Activated gamma-delta T cell (primary cell): ENCODE measurements at regions not wholly inside any gene's neighbourhood (a gene's known extent, or its start where the extent isn't known, plus 50 kb on each side); places are given as distances from the start of the nearest gene placed in this dataset.

Source experiments
- DNase-seq: peaks from one replicate; lab custom pipeline; 2025; lab: John Stamatoyannopoulos, UW

DNA sequence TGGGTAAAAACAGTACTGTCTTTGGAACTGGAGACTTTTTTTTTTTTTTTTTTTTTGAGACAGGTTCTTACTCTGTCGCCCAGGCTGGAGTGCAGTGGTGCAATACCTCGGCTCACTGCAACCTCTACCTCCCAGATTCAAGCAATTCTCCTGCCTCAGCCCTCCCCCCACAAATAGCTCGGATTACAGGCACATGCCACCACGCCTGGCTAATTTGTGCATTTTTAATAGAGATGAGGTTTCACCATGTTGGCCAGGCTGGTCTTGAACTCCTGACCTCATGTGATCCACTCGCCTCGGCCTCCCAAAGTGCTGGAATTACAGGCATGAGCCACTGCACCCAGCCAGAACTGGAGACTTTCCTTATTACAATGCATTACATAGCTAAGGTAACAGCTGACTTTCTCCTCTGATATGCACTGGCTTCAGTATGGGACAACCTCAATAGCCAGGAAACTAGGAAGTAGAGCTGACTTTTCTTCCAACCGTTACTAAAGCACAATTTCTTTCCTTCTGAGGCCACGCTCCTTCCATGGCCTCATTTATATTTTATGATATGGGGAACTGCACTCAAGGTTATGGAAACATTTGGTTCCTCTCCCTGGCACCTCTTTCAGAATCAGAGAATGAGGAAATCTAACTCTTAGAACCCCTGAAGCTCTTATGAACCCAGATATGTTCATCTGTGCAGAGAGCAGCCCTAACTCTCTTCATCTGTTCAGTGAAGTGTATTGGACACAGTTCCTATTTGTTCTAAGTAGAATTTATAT, 53.5 kb upstream of the FAM9B start:
- no peak for DNase-seq

DNA sequence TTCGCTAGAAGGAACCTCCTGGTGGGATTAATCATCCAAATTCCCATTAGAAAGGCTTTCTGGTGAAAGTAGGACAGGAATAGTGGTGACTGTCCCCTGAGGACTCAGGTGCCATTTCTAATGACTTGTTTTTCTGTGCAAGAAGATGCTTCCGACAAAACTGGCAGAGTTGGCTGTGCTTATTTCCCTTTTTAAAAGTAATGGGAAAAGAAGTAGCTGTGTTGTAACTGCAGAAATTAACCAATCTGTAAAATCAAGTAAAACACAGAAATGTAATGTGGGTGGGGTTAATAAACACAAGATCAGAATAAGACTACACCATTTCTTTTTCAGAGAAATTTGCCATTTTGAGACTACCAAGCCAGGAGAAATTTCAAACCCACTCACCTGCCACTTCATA, 55.0 kb upstream of the FAM9B start:
- no peak for DNase-seq

DNA sequence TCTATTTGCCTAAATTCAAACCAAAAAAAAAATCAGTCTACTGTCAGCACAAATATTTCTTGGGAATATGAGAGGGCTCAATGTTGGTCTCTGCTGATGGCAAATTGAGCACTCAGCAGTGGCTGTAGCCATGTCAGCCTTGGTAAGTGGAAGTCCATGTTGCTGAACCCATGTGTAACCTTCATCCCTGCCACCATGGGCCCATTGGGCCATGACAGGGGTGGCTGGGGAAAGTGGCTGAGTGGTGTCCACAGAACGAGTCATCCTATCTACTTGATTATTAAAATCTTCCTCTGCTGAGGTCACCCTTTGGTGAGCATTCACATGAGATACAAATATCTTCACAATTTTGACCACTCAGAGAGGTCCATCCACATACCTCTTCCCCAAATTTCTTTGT, 56.8 kb upstream of the FAM9B start:
- no peak for DNase-seq

DNA sequence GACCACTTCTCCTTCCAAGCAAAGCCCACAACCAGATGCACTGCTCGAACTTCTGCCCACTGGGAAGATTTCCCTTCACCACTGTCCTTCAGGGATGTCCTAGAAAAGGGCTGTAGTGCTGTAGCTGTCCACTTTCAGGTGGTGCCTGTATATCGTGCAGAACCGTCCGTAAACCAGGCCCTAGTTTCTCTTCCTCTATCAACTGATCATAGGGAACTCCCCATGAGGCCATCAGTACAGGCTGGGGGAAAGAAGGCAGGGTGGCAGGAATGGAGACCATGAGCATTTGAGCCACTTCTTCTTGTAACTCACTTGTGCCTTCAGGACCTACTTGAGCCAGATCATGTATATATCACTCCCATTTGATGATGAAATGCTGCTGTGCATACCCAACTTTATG, 57.3 kb upstream of the FAM9B start:
- no peak for DNase-seq

DNA sequence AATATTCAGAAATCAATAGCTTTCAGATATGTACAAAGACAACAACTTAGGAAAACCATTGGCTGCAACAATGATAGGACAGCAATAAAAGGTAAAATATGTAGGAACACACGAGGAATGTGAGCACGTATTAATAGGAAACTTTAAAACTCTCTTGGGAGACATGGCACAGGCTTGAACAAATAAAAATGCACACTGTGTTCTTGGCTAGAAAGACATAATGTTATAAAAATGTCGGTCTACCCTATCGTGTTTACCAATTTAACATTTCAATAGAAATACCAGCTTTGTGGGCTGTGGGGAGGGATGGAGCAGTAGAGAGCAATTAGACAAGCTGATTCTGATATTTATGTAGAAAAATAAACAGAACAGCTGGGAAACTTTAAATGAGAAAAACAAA, 69.0 kb upstream of the FAM9B start:
- no peak for DNase-seq

DNA sequence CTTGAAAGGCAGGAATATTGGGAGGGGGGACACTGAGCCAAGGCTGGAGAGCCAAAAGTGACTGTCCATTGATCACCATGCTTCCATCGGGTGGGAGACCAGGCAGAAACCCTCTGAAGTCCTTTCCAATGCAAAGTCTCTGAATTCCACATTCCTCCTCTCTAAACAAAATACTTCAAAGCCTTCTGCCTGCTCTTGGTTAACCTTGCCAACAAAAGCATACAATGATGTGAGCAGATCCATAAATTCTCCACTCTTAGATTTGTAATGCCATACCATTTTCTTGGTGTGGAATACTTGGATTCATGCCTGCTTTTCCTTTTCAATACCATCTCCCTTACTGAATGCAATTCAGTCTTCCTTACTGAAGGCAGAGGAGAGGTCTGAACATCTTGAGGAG, 74.1 kb upstream of the FAM9B start:
- DNase-seq, result no peak

DNA sequence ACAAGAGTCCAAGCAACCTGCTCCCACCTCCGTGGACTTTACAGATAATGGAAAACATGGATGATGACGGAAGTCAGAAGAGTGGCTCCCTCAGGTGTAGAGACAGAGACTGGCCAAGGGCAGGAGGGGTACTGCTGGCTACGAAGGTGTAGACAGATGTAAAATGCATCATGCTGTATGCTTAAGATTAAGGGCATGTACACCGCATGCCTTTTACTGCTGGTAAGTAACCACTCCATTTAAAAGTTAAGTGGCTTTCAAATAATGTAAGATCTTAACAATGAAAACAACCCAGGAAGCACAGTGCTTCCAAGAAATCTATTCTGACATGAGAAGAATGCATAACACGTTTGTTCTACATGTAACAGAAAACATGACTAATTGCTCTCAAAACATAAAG, 76.9 kb upstream of the FAM9B start:
- no peak for DNase-seq

DNA sequence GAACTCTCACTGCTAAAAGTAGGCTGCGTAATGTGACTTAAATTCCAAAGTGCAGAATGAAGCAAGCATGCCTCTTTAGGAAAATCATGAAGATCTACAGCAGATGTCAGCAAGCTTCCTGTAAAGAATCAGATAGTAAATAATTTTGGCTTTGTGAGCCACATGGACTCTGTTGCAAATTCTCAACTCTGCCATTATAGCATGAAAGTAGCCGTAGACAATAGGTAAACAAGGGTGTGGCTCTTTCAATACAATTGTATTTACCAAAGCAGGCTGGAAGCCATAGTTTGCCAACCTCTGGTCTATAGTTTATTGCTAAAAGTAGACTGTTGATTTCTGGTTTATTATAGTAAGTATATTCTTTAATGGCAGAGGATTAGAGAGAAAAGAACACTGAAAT, 80.3 kb upstream of the FAM9B start:
- no peak for DNase-seq

DNA sequence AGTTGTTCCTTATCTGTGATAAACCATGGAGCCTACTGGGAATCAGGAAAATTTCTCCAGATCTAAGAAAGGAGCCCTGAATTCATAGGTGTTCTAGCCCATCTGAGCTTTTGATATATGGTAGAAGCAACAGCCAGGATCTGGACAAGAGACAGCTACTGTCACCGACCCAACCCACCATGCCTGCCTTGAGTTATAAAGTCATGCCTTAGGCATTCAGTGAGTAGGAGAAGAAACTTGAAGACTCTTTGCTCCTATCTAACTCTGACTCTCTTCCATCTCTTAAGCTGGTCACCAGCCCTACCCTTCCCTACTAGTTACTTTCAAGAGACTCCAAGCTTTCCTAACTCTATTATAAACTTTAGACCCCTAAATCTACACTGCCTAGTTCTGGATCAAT, 83.9 kb upstream of the FAM9B start:
- DNase-seq, result no peak

DNA sequence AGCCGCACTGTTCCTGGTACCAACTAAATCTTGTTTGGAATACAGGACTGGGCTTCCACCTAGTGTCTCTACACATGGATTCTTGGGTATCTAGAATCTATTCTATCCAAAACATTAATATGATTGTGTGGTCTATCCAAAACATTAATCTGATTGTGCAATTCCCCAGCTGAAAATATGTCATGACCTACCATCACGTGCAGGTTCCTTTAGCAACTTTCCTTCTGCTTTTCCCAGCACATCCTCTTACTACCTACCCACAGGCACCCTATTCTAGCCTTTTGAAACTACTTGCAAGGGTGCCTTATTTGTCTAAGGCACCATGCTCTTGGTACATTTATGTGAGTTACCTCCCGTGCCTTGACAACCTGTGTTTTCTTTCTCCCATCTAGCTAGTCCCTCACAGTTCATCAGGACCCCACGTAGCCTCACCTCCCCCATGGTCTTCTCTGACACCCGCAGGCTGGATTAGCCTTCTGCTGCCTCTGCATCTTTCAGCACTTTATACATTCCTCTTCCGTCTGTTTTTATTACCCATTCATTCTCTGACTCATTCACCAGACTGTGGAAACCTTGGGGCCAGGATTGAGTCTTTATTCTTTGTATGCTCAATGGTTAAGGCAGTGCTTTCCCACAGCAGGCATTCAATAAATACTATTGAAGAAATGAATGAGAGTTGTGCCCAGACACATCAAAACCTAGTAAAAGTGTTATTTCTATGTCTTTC, 88.8 kb upstream of the FAM9B start:
- DNase-seq, result no peak

DNA sequence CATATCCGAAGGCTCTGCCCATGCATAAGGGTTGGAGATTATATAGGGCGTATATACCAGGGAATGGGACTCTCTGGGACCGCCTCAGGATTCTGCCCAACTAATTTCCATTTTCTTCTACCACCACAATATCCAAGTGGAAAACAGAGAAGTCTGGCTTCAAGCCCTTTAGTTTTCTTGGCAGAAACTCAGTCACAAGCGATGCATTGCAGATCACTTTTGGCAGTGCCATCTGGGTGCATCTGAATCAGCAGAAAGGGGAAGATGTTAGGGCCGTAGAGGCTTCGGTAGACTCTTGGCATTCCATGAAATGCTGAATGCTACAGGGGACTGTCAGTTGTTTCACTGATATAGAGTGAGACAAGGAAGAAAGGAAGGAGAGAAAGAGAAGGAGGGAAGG, 94.1 kb upstream of the FAM9B start:
- DNase-seq, result no peak

DNA sequence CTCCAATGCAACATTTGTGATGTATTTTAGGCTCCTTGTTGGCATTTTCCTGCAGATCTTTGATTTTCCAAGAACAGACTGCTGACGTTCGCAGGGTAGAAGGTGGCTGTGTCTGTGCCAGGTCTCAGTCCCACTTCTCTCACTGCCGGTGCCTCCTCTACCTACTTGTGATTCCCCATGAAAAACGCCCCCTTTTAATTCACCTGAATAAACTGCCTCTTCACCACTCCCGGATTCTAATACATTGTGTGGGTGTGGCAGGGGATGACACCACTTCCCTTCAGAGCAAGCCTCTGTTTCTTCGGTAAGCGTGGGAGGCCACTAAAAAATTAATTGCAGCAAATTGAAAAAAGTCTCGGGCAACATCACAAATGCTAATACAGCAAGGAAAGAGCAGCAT, 96.1 kb upstream of the FAM9B start:
- no peak for DNase-seq

DNA sequence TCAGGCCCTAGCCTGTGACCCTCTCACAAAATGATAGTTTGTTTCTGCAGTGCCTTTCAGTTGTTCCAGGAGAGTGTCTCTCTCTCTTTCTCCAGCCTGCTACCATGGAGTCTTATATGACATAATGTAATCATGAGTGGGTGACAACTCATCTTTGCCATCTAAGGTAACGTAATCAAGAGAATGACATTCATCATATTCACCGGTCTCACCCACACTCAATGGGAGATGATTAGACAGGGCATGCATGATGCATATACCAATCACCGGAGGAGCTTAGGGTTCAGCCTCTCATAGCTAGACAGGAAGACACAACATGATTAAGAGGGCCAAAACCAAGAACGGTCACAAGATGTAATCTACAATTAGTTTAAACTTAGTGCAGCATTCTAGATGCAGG, 97.1 kb upstream of the FAM9B start:
- DNase-seq, result no peak

DNA sequence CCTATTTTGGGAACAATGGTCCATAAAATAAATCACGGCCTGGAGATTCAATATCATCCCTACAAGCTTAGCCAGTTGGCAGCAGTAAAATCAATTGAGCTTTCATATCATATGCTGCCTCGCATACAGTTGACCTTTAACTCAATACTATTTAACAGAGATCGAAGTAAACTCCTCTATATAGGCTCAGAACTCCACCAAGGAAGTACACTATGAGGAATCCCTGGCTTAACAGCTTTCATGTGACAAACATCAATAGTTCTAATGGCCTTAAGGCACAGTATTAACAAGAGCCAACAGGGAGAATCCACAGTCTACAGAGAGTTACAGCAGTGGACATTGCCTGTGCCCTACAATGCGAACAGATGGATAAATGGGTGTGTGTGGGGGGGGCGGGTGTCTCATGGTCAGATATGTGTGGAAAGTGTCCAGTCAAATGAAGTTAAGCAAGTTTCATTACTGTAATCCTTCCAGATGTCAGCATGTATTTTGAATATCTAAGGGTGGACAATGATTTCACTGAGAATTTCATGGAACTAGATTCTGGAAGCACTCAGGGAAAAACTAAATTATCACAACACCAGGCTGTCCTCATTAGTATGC, 98.2 kb upstream of the FAM9B start:
- DNase-seq, result no peak

DNA sequence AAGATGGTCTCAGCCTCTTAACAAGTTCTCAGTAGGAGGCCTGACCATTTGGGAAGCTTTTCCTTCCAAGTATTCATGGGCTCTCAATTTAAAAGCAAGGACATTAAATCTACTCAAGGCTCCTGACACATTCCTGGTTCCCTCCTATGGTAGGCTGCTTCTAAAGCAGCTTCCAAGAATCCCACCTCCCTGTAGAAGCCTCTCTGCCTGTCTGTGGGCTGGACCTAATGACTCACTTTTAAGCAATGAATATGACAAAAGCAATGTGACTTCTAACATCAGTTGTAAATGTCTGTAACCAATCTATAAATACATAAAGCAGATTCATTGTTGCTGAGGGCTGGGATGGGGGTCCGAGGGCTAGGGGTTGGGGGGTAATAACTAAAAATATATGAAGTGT, 99.5 kb upstream of the FAM9B start:
- no peak for DNase-seq

DNA sequence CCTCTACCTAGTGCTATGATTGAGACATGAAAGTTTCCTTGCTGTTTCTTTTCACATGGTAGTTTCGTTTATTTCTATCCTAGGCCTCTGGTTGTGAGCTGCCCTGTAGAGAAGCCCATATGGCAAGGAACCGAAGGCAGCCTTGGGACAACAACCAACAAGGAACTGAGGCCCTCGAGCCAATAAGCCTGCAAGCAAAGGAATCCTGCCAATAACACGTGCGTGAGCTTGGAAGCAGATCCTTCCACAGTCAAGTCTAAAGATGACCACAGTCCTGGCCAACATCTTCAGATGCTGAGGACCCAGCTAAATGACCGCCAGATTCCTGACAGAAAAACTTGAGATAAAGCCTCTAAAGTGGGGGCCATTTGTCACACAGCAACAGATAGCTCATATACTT, 100.4 kb upstream of the FAM9B start:
- no peak for DNase-seq

DNA sequence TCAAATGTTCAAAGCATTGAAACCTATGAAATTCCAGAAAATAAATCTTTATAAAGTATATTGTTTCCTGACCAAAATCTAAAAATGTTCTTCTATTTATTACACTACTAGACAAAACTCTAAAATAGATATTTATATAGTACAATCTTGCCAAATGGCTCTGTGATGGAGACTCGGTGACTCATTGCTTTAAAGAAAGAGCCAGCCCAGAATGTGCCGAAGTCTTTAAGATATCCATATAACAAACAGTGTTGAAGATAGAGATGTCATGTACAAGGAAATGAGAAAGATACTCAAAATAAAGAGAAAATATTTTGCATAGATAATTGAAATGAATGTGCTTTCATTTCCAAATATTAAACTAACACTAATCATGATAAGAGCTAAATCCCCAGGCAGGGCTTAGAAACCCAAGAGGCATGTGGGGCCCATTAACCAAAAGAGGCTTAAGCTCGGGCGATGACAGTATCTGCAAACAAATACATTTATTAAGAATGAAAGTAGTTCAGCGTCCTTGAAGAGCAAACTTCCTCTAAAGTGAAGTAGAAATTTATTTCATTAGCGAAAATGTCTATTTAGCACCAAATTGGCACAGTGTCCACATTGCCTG, 102.1 kb upstream of the FAM9B start:
- DNase-seq, result no peak

DNA sequence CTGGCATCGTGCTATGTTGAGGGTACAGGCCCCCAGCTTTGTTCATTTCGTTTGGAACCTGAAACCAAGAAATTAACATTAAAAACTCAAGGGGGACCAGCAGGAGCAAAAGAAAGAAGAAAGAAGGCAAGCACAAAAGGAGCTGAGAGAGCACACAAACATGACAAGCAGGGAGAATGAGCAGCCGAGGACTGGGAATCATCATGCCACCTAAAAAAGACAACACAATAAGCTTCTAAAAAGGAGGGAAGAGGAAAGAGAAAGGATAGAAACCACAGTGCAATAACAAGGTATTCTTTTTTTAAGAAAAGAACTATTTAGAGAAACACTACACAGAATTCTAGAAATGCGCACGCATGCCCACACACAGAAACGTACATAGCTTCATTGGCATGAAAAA, 103.2 kb upstream of the FAM9B start:
- no peak for DNase-seq

DNA sequence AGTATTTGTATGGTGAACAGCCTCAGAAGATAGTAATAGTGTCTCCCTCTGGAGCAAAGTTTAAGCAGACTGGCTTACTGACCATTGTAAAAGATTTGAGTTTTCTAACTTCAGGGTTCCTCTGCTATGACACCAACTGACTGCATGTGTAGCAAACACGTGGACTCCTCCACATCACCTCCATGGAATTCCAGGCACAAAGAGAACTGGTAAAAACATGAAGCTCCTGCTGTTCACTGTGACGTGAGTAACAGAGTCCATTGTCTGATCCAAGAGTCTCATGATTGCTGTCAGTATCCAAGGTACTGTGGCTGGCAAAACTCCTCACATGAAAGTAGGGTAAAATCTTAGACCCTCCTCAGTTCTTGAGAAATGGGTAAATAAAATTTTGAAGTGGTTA, 107.6 kb upstream of the FAM9B start:
- DNase-seq, result no peak

DNA sequence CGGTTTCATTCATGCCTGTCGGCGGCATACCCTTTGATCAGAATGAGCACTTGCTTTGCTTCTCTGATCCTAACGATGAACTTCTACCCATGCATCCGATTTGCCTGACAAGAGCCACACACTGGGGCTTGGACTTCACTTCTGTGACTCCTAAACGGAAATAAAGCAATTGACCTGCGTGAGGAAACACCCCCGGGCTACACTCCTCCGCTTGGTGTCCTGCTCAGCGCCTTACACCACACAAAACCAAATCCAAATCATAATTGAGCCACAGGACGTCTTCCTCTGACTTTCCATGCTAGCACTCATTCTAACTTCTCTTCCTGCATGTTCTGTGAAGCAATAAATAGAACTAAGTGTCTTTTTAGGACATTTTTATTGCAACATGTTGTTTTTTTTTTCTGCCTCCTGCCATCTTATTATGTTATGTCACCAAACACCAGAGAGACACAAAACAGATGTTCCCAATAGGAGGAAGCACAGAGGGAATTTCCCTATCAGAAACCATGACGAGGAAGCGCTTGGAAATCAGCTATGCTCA, 110.8 kb upstream of the FAM9B start:
- DNase-seq, result no peak

DNA sequence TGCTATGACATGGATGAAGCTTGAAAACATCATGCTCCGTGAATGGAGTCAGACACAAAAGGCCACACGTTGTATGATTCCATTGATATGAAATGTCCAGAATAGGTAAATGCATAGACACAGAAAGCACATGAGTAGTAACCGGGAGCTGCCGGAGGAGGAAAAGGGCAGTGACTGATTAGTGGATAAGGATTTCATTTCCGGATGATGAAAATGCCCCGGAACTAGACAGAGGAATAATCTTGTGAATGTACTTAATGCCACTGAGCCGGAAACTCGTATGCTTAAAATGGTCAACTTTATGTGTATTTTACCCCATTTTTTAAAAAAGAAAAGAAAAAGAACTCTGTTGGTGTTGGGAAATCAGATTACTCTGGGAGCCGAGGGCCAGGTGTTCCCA, 112.7 kb upstream of the FAM9B start:
- DNase-seq, result no peak

DNA sequence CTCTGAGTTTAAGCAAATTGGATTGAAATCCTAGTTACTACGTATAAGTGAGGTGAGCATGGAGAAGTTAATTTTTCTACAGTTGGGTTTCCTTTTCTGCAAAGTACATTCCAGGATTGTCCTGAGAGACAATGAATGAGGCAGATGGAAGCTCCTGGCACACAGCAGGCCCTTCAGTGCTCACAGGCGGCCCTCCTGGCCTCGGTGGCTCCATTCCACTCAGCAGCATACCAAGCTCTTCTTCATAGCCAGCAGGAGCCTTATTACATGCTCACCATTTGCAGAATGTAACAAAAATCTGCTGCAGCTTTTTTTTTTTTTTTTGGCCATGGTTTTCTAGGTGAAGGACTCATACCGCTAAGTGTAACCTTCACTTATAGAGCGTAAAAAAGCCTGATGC, 113.2 kb upstream of the FAM9B start:
- no peak for DNase-seq

DNA sequence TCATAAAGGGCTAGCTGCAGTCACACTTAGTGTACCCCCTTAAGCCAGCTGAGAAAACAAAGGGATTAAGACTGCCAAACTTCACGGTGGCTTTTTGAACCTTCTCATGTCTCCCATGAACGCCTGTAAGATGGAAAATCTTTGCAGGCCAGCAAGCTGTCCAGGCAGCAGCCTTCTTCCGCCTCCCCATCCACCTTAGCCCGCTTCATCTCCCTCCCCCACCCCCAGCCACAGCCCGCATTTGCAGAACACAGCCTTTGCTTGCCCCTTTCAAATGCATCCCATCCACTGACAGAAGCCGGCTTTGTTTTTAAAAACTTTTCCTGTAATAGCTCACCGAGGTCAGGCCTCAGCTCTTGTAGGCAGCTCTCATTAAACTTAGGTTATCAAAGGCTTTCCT, 113.8 kb upstream of the FAM9B start:
- no peak for DNase-seq
